ENCODE measurements at regions not wholly inside any gene's neighbourhood (a gene's known extent, or its start where the extent isn't known, plus 50 kb on each side); places are given as distances from the start of the nearest gene placed in this dataset.
"Not testable (repeated sequence)": the region's sequence is repeated elsewhere in the genome, so short reads cannot be mapped to it uniquely, and the experiment has no call there.

GRCh38 chr4:79164907-79165610 is 160.8 kb downstream of the NAA11 start:
- no peak overlapping the region for H3K4me3 ChIP-seq
- peaks cover 0 to 10% (median 0%) of the 10 kb centered on the region in 3 donors for H3K9me3 ChIP-seq
- ATAC-seq (no peak), DNase-seq (no peak)
- no peak overlapping the region for H3K27ac ChIP-seq
- 25 to 33% methylated on average over 4 of the region's 4 CpGs for WGBS, 2 donors
- no peaks in the 10 kb centered on the region for H3K27me3 ChIP-seq
- H3K36me3 ChIP-seq (replicated peaks in 1 of 2; ENCODE audit: insufficient read depth in 1 of 2, low read depth in 2 of 2): no peaks in the 10 kb centered on the region
- intact Hi-C loops (cut with DNase I): no loop called here
- no peaks in the 10 kb centered on the region for H3K4me1 ChIP-seq
- TF ChIP-seq POLR2A (IDR thresholded peaks at IDR 0.05) (no peak), CTCF (IDR thresholded peaks at IDR 0.05) (no peak)

GRCh38 chr4:79163981-79164490 is 161.8 kb downstream of the NAA11 start:
- Histone ChIP-seq H3K4me3 (no peak overlapping the region), H3K27me3 (no peaks in the 10 kb centered on the region), H3K9me3 (peaks cover 0 to 10% (median 0%) of the 10 kb centered on the region in 3 donors), H3K4me1 (no peaks in the 10 kb centered on the region), H3K27ac (no peak overlapping the region), H3K36me3 (replicated peaks in 1 of 2; ENCODE audit: insufficient read depth in 1 of 2, low read depth in 2 of 2) (no peaks in the 10 kb centered on the region)
- intact Hi-C loops (cut with DNase I): no loop called here
- ATAC-seq (no peak), DNase-seq (no peak)
- TF ChIP-seq POLR2A (IDR thresholded peaks at IDR 0.05) (no peak), CTCF (IDR thresholded peaks at IDR 0.05) (no peak)
- whole genome bisulfite sequencing, 2 donors: 52 to 56% methylated on average over 4 of the region's 4 CpGs

GRCh38 chr4:79160962-79161361 is 164.9 kb downstream of the NAA11 start:
- intact Hi-C loops (cut with DNase I): no loop called here
- Histone ChIP-seq H3K27ac (no peak overlapping the region), H3K27me3 (no peaks in the 10 kb centered on the region), H3K9me3 (no peaks in the 10 kb centered on the region), H3K4me3 (no peak overlapping the region), H3K36me3 (replicated peaks in 1 of 2; ENCODE audit: insufficient read depth in 1 of 2, low read depth in 2 of 2) (no peaks in the 10 kb centered on the region), H3K4me1 (no peaks in the 10 kb centered on the region)
- no peak for DNase-seq
- ATAC-seq: no peak
- TF ChIP-seq CTCF (IDR thresholded peaks at IDR 0.05) (no peak), POLR2A (IDR thresholded peaks at IDR 0.05) (no peak)
- WGBS, 2 donors: 87% methylated on average over 2 of the region's 2 CpGs

- H3K9me3 ChIP-seq; H3K27me3 ChIP-seq; H3K27ac ChIP-seq; H3K4me3 ChIP-seq; DNase-seq; H3K4me1 ChIP-seq; intact Hi-C loops (cut with DNase I); ATAC-seq; H3K36me3 ChIP-seq (replicated peaks in 1 of 2; ENCODE audit: insufficient read depth in 1 of 2, low read depth in 2 of 2): not testable (repeated sequence)
- 66 to 85% methylated on average over 2 of the region's 2 CpGs for WGBS, 2 donors
Measured at GRCh38 chr4:79158705-79159104, 167.2 kb downstream of the NAA11 start.

GRCh38 chr4:79155336-79155735 is 170.5 kb downstream of the NAA11 start:
- TF ChIP-seq POLR2A (IDR thresholded peaks at IDR 0.05): no peak
- no peak for TF ChIP-seq CTCF (IDR thresholded peaks at IDR 0.05)
- H3K27ac ChIP-seq: no peak overlapping the region
- intact Hi-C loops (cut with DNase I): no loop called here
- no peaks in the 10 kb centered on the region for H3K9me3 ChIP-seq
- no peak overlapping the region for H3K4me3 ChIP-seq
- no peaks in the 10 kb centered on the region for H3K36me3 ChIP-seq (replicated peaks in 1 of 2; ENCODE audit: insufficient read depth in 1 of 2, low read depth in 2 of 2)
- 50% methylated on average over 3 of the region's 3 CpGs for WGBS, 2 donors
- DNase-seq (no peak), ATAC-seq (no peak)
- no peaks in the 10 kb centered on the region for H3K27me3 ChIP-seq
- no peaks in the 10 kb centered on the region for H3K4me1 ChIP-seq
